Panc1 (cell line): ENCODE measurements at regions not wholly inside any gene's neighbourhood (a gene's known extent, or its start where the extent isn't known, plus 50 kb on each side); places are given as distances from the start of the nearest gene placed in this dataset.

ENCODE experiments used
- ATAC-seq: fragments of 200-7000 bp; cut with Tn5 transposase; 2 replicates; pipeline ENCODE4 v1.9.1; 2020; ENCODE audit warnings: mild to moderate bottlenecking, moderate library complexity
- BruUV-seq: library from RNA; stranded (reverse); fragments of 400-500 nt; replicated peaks from 2 replicates; lab custom pipeline; 2021; lab: Mats Ljungman, UMichigan
- CTCF ChIA-PET: fragments of 300-600 bp; sonication (Branson Sonifier 250); formaldehyde crosslinking; loops from one replicate; lab custom pipeline; 2022; ENCODE audit warnings: antibody characterized with exemption; lab: Charles Lee
- POLR2A ChIA-PET: fragments of 300-600 bp; sonication (Branson Sonifier 250); formaldehyde crosslinking; loops from one replicate; lab custom pipeline; 2022; ENCODE audit warnings: antibody characterized with exemption; lab: Charles Lee
- DNase-seq: peaks from one replicate; pipeline ENCODE4 v3.0.0-alpha.2; 2010; ENCODE audit warnings: low read depth, low spot score
- H3K27ac ChIP-seq: 2 replicates; pipeline ENCODE4 v1.5.1; 2011; ENCODE audit warnings: mild to moderate bottlenecking, low read length, inconsistent platforms
- H3K27me3 ChIP-seq: fragments of 200-500 bp; sonication (Bioruptor generic); 2 replicates; pipeline ENCODE4 v1.6.0; 2014; ENCODE audit warnings: low read length, inconsistent platforms; ENCODE audit not compliant: control insufficient read depth, insufficient read depth
- H3K36me3 ChIP-seq: fragments of 200-500 bp; sonication (Bioruptor generic); 2 replicates; pipeline ENCODE4 v1.5.1; 2014; ENCODE audit warnings: inconsistent platforms, mild to moderate bottlenecking, low read length, moderate library complexity; ENCODE audit not compliant: control insufficient read depth, insufficient read depth
- H3K4me1 ChIP-seq: 2 replicates; pipeline ENCODE4 v1.5.1; 2011; ENCODE audit warnings: inconsistent platforms, mild to moderate bottlenecking, low read length, moderate library complexity; ENCODE audit not compliant: control insufficient read depth, insufficient read depth
- H3K4me3 ChIP-seq, 2 experiments: 2 replicates each; pipeline ENCODE4 v1.5.1; 2011 to 2012; ENCODE audit warnings: low read depth in 2 of 2, low read length in 2 of 2, mild to moderate bottlenecking in 2 of 2, inconsistent platforms in 1 of 2, moderate library complexity in 1 of 2
- H3K9me3 ChIP-seq: fragments of 200-500 bp; sonication (Bioruptor generic); 2 replicates; pipeline ENCODE4 v1.5.1; 2014; ENCODE audit warnings: low read depth, mild to moderate bottlenecking, inconsistent platforms, low read length, moderate library complexity; ENCODE audit not compliant: control insufficient read depth, insufficient read depth
- POLR2AphosphoS5 ChIP-seq: IDR thresholded peaks from 2 replicates; pipeline ENCODE4 v1.6.1; 2012; ENCODE audit warnings: mild to moderate bottlenecking, low read depth, low read length, moderate library complexity
- SIN3A ChIP-seq: IDR thresholded peaks from 2 replicates; pipeline ENCODE4 v1.6.1; 2012; ENCODE audit warnings: low read depth, mild to moderate bottlenecking, low read length, moderate library complexity, borderline replicate concordance; ENCODE audit not compliant: insufficient read depth
- TCF7L2 ChIP-seq: IDR thresholded peaks from 2 replicates; pipeline ENCODE4 v1.6.1; 2011; ENCODE audit warnings: mild to moderate bottlenecking, low read depth, low read length, inconsistent platforms
- in situ Hi-C: cut with HindIII; loops from 2 replicates; pipeline ENCODE4 v1.10.0; 2016; ENCODE audit warnings: low sequenced_read_pairs, low pct_unique_long_range_greater_than_20kb
- intact Hi-C: fragments of 100-400 bp; cut with micrococcal nuclease; formaldehyde crosslinking; loops from one replicate; pipeline ENCODE4 v1.10.0; 2022; ENCODE audit not compliant: unreplicated experiment
- TF ChIP-seq, protein P1 (sequence below): fragments of 450-650 bp; IDR thresholded peaks from 2 replicates; pipeline ENCODE4 v1.5.1; 2017; ENCODE audit warnings: mild to moderate bottlenecking
- TF ChIP-seq, protein P2 (sequence below), 2 experiments: IDR thresholded peaks; 2 replicates each; pipeline ENCODE4 v1.6.1; 2011 to 2012; ENCODE audit warnings: low read depth in 2 of 2, control low read depth in 1 of 2, low read length in 1 of 2, mild to moderate bottlenecking in 1 of 2, moderate library complexity in 1 of 2; ENCODE audit not compliant: insufficient read depth in 1 of 2

DNA sequence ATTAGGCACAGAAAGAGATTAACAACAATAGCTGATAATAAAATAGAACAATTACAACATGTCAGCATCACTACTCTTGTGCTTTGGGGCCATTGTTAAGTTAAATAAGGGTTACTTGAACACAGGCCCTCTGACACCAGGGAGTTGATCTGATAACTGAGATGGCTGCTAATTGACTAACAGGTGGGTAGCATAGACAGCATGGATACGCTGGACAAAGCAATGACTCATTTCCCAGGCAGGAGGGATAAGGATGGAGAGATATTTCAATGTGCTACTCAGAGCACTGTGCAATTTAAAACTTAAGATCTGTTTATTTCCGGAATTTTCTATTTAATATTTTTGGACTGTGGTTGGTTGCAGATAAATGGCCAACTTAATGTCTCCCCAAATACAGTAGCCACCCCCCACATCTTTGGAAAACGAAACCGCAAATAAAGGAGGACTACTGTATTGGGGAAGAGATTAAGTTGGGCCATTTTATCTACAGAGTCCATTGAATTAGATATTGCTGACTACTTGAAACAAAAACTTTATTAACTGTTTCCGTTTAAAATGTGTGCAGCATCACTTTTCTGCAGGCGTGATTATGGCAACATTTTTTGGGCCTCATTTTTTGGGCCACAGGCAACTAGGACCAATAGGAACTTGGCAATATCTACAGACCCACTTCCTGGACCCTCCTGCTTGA is 200.6 kb upstream of the KLF3 start:
- H3K9me3 ChIP-seq = no peaks in the 10 kb centered on the region
- BruUV-seq = no TSS peak
- in situ Hi-C loops (no loop called here), intact Hi-C loops (no loop called here)
- ATAC-seq (no peak), DNase-seq (no peak)
- ChIA-PET POLR2A (no interaction called here), CTCF (no interaction called here)
- H3K27ac ChIP-seq = no peak overlapping the region
- no peaks in the 10 kb centered on the region for H3K27me3 ChIP-seq
- H3K4me3 ChIP-seq = no peak overlapping the region
- no peaks in the 10 kb centered on the region for H3K4me1 ChIP-seq
- TF ChIP-seq, protein P1, sequence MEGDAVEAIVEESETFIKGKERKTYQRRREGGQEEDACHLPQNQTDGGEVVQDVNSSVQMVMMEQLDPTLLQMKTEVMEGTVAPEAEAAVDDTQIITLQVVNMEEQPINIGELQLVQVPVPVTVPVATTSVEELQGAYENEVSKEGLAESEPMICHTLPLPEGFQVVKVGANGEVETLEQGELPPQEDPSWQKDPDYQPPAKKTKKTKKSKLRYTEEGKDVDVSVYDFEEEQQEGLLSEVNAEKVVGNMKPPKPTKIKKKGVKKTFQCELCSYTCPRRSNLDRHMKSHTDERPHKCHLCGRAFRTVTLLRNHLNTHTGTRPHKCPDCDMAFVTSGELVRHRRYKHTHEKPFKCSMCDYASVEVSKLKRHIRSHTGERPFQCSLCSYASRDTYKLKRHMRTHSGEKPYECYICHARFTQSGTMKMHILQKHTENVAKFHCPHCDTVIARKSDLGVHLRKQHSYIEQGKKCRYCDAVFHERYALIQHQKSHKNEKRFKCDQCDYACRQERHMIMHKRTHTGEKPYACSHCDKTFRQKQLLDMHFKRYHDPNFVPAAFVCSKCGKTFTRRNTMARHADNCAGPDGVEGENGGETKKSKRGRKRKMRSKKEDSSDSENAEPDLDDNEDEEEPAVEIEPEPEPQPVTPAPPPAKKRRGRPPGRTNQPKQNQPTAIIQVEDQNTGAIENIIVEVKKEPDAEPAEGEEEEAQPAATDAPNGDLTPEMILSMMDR = no peak
- TF ChIP-seq TCF7L2 = no peak
- H3K36me3 ChIP-seq = no peaks in the 10 kb centered on the region

DNA sequence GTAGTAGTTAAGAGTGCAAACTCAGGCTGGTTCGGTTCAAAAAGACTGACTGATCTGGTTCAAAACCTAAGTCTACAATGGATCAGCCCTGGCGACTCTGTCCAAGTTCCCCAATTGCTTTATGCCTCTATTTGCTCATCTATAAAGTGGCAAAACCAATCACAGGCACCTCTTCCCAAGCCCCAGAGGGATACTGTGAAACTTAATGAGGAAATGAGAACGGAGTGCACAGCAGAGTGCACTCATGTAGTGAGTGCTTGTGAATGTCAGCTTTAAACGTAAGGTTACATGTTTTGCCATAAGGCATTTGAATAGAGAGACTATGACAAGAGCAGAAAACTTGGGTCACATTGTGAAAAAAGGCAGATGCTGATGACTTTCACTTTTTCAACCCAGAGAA is 199.7 kb upstream of the KLF3 start:
- TF ChIP-seq TCF7L2 = no peak
- no peak for TF ChIP-seq POLR2AphosphoS5
- TF ChIP-seq, protein P1 = no peak
- TF ChIP-seq, protein P2, sequence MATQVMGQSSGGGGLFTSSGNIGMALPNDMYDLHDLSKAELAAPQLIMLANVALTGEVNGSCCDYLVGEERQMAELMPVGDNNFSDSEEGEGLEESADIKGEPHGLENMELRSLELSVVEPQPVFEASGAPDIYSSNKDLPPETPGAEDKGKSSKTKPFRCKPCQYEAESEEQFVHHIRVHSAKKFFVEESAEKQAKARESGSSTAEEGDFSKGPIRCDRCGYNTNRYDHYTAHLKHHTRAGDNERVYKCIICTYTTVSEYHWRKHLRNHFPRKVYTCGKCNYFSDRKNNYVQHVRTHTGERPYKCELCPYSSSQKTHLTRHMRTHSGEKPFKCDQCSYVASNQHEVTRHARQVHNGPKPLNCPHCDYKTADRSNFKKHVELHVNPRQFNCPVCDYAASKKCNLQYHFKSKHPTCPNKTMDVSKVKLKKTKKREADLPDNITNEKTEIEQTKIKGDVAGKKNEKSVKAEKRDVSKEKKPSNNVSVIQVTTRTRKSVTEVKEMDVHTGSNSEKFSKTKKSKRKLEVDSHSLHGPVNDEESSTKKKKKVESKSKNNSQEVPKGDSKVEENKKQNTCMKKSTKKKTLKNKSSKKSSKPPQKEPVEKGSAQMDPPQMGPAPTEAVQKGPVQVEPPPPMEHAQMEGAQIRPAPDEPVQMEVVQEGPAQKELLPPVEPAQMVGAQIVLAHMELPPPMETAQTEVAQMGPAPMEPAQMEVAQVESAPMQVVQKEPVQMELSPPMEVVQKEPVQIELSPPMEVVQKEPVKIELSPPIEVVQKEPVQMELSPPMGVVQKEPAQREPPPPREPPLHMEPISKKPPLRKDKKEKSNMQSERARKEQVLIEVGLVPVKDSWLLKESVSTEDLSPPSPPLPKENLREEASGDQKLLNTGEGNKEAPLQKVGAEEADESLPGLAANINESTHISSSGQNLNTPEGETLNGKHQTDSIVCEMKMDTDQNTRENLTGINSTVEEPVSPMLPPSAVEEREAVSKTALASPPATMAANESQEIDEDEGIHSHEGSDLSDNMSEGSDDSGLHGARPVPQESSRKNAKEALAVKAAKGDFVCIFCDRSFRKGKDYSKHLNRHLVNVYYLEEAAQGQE (IDR thresholded peaks at IDR 0.05; ENCODE audit: insufficient read depth in 1 of 2, low read depth in 2 of 2, low read length in 1 of 2) = no peak
- no peak for TF ChIP-seq SIN3A
- no TSS peak for BruUV-seq
- ChIA-PET POLR2A (no interaction called here), CTCF (no interaction called here)
- Histone ChIP-seq H3K27ac (no peak overlapping the region), H3K4me1 (no peaks in the 10 kb centered on the region), H3K36me3 (no peaks in the 10 kb centered on the region), H3K27me3 (no peaks in the 10 kb centered on the region), H3K4me3 (no peak overlapping the region), H3K9me3 (no peaks in the 10 kb centered on the region)
- intact Hi-C loops = no loop called here
- in situ Hi-C loops = no loop called here
- DNase-seq = no peak
- no peak for ATAC-seq
